Brain microvascular endothelial cell (primary cell): ENCODE measurements at regions not wholly inside any gene's neighbourhood (a gene's known extent, or its start where the extent isn't known, plus 50 kb on each side); places are given as distances from the start of the nearest gene placed in this dataset.
A peak's percentile ranks its signal among the peaks of the same experiment; 100 is the strongest.

ENCODE experiments used
- DNase-seq: peaks from one replicate; pipeline ENCODE4 v3.0.0-alpha.2; 2020
- H3K27ac ChIP-seq: fragments of 250-450 bp; sonication (Bioruptor Pico); 2 replicates; pipeline ENCODE4 v1.5.1; 2020; ENCODE audit warnings: mild to moderate bottlenecking, moderate library complexity
- H3K27me3 ChIP-seq: fragments of 250-450 bp; sonication (Bioruptor Pico); replicated peaks from 2 replicates; pipeline ENCODE4 v1.5.1; 2020; ENCODE audit warnings: mild to moderate bottlenecking
- H3K36me3 ChIP-seq: fragments of 250-450 bp; sonication (Bioruptor Pico); replicated peaks from 2 replicates; pipeline ENCODE4 v1.5.1; 2020; ENCODE audit warnings: mild to moderate bottlenecking
- H3K4me3 ChIP-seq: 2 replicates; pipeline ENCODE4 v1.5.1; 2011; ENCODE audit warnings: low read depth, mild to moderate bottlenecking, control low read depth, low read length, moderate library complexity
- in situ Hi-C: cut with HindIII; loops from 2 replicates; pipeline ENCODE4 v1.10.0; 2017; ENCODE audit warnings: low sequenced_read_pairs, low pct_ligation_motif_present
- TF ChIP-seq, protein P1 (sequence below): IDR thresholded peaks from 2 replicates; pipeline ENCODE4 v1.5.1; 2011; ENCODE audit warnings: low read depth, mild to moderate bottlenecking, moderate library complexity, low read length, control low read depth, inconsistent platforms; ENCODE audit errors: missing control alignments

DNA sequence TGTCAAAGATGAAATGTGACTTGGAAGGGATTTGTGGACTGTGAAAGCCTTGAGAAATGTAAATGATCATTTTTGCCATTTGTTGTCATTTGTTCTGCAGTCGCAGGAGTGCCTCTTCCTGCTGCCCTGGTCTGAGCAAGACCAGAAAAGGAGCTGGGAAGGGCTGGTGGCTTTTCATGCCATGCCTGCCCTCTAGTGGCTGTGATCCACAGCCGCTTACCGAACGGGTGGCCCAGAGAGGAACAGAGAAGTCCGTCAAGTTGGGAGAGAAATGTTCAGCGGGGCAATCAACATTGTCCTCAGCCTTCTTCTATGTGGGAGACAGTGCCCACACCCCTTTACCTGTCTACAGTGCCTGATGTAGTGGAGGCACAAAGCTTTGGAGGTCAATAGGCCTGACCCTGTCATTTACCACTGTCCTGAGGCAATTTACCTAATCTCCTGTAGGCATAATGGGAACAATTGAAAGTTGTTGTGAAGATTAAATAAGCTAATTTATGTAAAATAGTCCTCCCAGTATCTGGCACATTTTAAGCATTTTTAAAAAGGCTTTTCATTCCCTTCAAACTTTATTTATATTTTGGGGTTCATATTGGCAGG lies 224.5 kb downstream of the B3GLCT start:
- Histone ChIP-seq H3K36me3 (no peaks in the 10 kb centered on the region), H3K27ac (no peak overlapping the region), H3K4me3 (no peak overlapping the region), H3K27me3 (no peaks in the 10 kb centered on the region)
- in situ Hi-C loops: loop anchor here (25.0 kb wide), 1 partner anchor 187 kb away; no protein-coding TSS in a partner anchor
- TF ChIP-seq, protein P1, sequence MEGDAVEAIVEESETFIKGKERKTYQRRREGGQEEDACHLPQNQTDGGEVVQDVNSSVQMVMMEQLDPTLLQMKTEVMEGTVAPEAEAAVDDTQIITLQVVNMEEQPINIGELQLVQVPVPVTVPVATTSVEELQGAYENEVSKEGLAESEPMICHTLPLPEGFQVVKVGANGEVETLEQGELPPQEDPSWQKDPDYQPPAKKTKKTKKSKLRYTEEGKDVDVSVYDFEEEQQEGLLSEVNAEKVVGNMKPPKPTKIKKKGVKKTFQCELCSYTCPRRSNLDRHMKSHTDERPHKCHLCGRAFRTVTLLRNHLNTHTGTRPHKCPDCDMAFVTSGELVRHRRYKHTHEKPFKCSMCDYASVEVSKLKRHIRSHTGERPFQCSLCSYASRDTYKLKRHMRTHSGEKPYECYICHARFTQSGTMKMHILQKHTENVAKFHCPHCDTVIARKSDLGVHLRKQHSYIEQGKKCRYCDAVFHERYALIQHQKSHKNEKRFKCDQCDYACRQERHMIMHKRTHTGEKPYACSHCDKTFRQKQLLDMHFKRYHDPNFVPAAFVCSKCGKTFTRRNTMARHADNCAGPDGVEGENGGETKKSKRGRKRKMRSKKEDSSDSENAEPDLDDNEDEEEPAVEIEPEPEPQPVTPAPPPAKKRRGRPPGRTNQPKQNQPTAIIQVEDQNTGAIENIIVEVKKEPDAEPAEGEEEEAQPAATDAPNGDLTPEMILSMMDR: peak; percentile 98
- DNase-seq: peak; percentile 78

DNA sequence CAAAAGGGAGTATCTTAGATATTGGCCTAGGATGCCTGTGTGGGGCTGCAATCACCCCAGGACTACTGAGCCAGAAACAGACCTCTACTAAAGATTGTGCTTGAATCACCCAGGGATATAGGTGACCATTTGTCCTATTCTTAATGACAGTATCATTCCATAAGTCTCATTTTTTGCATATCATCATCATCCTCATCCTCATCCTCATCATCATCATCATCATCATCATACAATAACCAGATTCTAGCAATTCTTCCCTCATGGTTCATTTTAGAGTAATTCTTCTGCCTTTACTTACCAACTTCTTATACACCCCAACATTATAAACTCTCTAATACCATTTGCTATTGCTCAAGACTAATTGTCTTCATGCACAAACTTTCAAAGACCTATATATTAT lies 226.6 kb downstream of the B3GLCT start:
- Histone ChIP-seq H3K27ac (no peak overlapping the region), H3K27me3 (no peaks in the 10 kb centered on the region), H3K4me3 (no peak overlapping the region), H3K36me3 (no peaks in the 10 kb centered on the region)
- in situ Hi-C loops: no loop called here
- TF ChIP-seq, protein P1: no peak
- DNase-seq: no peak

DNA sequence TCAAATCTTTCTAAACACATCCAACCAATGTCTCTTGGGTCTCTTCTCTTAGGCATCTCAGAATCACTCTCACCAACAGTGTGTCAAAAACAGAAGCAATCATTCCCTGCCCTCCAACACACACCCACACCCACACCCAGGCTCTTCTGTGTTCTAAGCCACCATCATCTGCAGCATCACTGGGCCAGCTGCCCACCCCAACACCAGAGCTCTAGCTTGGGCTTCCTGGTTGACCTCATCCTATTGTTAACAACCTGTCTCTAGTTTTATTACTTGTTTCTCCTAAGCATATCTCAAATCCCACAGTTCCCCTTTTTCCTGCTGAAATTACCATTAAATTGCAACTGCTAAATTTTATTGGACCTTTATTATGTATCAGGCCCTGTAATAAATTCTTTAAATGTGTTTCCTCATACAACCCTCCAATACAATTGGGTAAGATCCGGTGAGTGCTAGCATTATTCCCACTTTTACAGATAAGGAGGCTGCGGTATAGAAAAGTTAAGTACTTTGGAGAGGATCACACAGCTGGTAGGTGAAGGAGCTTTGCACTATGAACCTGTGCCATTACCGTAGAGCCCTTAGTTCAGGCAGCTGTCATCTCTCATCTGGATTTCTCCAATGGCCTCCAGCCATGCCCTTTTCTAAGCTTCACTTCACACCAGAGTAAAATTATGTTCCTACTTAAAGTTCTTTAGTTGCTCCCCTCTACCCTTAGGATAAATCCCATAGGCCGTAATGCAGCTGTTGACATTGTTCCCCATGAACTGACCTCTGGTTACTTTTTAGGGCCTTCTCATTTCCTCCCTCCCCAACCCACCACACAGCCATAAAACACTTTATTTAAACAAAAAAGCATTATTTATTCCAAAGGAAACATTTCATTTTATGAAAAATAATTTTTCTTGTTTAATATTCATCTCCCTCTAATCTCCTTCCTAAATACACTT lies 227.7 kb downstream of the B3GLCT start:
- Histone ChIP-seq H3K4me3 (no peak overlapping the region), H3K27me3 (no peaks in the 10 kb centered on the region), H3K27ac (no peak overlapping the region), H3K36me3 (no peaks in the 10 kb centered on the region)
- in situ Hi-C loops: no loop called here
- TF ChIP-seq, protein P1: no peak
- DNase-seq: no peak

DNA sequence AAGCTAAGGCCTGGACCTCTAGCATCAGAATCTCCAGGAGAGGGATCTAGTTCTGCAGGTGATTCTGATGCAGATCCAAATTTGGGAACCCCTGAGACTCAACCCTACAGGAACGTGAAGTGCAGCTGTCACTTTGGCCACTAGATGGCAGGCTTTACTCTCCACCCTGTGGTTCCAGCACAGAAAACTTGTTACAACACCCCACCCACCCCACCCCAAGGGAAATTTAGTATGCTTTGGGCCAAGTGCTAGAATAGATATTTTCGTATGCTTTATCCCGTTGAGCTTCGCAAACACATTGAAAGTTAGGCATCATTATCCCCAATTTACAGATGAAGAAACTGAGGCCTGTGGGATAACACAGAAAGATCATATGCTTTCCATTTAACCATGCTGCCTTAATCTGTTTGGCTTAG lies 232.0 kb downstream of the B3GLCT start:
- in situ Hi-C loops: no loop called here
- Histone ChIP-seq H3K36me3 (no peaks in the 10 kb centered on the region), H3K27ac (no peak overlapping the region), H3K4me3 (no peak overlapping the region), H3K27me3 (no peaks in the 10 kb centered on the region)
- DNase-seq: peak; percentile 39
- TF ChIP-seq, protein P1: peak; percentile 83

DNA sequence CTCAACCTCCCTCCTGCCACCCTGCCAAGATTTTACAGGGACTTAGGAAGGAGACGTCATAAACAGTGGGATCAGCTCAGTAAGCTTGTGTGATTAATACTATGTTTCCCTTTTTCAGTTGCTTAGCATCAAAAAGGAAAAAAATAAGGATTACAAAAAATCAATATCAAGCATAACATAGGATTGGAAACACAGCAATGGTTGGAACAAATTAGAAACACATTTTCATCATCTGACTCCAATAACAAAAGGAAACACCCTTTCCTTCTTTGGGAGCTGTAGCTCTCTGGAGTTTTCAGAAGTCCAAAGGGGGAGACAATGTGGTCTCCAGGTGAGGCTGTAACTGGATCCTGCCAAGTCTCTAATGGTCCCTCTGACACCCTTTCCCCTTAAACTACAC lies 233.4 kb downstream of the B3GLCT start:
- no peak for DNase-seq
- Histone ChIP-seq H3K27me3 (no peaks in the 10 kb centered on the region), H3K36me3 (no peaks in the 10 kb centered on the region), H3K27ac (no peak overlapping the region), H3K4me3 (no peak overlapping the region)
- in situ Hi-C loops: no loop called here
- TF ChIP-seq, protein P1: no peak
